Medulla oblongata (tissue), 1 donor: ENCODE measurements at regions not wholly inside any gene's neighbourhood (a gene's known extent, or its start where the extent isn't known, plus 50 kb on each side); places are given as distances from the start of the nearest gene placed in this dataset.
"Not testable (repeated sequence)": the region's sequence is repeated elsewhere in the genome, so short reads cannot be mapped to it uniquely, and the experiment has no call there.

Source experiments
- DNase-seq: peaks from one replicate; pipeline ENCODE4 v3.0.0-alpha.2; 2015; ENCODE audit errors: extremely low spot score

- no peak for DNase-seq
Observed at GRCh38 chr12:67039995-67040860, 228.9 kb upstream of the CAND1 start.

GRCh38 chr12:67040861-67041137, 228.4 kb upstream of the CAND1 start:
- no peak for DNase-seq

- DNase-seq = no peak
Observed at GRCh38 chr12:67042697-67043131, 226.4 kb upstream of the CAND1 start.

DNA sequence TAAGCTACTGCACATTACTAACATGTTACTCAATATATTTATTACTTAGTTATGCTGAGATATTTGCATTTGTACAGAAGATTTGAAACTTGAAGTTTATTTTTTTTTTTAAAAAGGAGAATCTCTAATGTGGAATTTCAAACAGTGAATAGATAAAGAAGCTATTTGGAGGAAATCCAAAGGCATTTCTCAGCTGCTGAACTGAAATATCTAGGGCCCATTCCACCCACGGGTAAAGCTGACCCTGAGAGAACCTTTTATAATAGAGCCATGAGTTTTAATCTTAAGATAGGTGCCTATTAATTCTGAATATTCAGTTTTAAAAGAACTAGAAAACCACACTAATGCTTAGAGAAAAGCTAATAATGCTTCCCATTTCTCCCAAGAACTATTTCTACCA, 225.4 kb upstream of the CAND1 start:
- DNase-seq = no peak

DNA sequence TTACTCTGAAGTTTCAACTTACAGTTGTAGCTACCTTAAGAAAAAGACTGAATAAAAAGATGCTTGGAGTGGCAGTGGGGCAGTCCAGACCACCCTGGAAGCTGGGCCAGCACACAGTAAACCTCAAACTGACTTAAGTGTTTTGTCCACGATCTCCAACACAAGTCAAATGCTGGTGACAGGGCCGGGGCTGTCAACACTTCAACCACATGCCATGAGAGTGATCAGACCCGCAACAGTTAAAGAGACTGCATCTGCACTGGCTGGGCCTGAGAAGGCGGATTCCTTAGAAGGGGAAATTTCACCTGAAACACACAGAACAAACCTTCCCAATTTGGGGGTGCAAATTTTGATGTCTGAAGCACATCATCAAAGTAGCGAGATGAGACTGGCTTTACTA, 223.5 kb upstream of the CAND1 start:
- DNase-seq = no peak

- DNase-seq = no peak
Observed at GRCh38 chr12:67046062-67046461, 223.1 kb upstream of the CAND1 start.

DNA sequence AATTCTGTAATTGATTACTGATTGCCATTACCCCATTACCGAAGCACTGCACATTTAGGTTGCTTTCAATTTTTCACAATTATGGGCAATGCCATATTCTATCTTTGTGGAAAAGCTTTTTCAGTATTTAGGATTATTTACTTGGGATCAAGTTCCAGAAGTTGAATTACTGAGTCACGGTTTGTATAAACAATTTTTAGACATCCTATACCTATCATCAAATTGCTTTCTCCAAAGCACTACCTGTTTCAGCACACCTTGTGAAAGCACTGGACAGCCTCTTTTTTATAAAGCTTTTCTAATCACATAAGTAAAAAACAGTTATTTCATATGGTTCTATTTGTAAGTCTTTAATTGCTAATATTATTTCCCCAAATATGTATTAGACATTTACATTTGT, 221.5 kb upstream of the CAND1 start:
- DNase-seq = no peak

DNA sequence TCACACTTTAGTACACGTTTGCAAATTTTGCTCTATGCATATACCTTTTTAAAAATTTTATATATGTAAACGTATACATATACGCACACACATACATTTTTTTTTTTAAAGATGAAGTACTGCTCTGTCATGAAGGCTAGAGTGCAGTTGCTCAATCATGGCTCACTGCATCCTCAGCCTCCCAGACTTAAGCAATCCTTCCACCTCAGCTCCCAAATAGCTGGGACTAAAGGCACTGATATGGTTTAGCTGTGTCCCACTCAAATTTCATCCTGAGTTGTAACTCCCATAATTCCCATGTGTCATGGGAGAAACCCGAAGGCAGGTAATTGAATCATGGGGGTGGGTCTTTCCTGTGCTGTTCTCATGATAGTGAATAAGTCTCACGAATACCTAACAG, 220.8 kb upstream of the CAND1 start:
- no peak for DNase-seq

- DNase-seq = not testable (repeated sequence)
Observed at GRCh38 chr12:67049199-67049598, 220.0 kb upstream of the CAND1 start.

DNA sequence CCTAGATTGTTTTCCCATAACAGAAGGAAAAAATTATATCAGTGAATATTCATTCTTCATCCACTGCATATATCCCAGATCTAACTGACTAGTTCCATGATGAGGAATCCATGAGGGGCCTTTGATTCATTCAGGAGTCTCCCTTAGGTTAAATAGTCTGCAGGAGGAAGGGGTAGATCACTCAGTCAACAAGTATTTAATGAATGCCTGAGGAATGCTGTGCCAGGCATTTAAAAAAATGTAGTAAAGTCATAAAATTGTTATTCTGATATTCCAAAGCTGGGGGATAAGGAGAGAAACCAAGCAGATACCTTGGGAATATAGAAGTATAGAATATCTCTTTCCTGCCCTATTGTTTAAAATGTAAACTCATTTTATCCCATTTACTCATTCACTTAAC, 216.2 kb upstream of the CAND1 start:
- no peak for DNase-seq

DNA sequence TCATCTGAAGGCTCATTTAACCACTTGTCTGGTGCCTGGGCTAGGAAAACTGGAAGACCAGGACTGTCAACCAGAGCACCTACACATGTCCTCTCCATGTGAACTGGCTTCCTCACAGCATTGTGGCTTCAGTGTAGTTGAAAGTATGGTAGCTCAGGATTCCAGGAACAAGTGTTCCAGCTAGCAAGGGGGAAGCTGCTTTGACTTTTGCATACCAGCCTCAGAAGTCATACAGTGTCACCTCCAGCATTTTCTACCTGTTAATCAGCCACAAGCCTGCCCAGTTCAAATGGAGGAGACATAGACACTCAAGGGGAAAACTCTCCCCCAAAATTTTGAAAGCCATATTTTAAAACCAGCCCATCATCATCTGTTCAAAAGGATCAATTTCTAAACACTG, 212.8 kb upstream of the CAND1 start:
- no peak for DNase-seq

GRCh38 chr12:67057072-67057471, 212.1 kb upstream of the CAND1 start:
- no peak for DNase-seq

- DNase-seq = no peak
Observed at GRCh38 chr12:67062193-67062592, 207.0 kb upstream of the CAND1 start.

DNA sequence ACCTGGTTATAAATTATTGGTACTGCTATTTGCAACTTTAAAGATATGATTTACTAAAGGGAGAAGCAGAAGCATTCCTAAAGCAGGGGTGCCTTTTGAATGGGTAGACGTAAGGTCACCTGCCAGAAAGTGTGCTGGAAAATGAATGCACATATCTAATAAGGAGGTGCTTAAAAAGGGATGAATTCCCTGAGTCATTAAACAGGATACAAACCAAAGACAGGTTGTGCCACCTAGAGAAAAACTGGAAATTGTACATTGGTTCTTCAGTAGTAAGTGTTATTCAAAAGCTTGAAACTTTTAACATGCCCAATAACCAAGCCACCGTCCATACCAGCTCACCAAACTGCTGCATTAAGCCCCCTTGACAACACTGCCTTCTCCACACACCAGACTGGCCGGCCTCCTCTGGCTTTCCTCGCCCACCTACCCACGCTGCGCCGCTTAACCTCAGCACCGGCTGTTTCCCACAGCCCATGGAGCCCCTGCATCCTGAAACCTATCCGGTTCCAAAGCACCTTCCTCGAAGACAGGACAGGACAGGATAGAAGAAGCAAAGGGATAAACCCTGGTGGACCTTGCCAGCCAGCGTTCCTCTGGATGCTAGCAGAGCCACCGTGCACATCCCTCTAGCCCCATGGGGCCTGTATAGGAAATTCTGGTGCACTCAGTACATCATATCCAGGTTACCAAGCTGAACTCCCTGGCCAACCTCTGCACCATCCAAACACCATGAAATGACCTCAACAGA, 201.5 kb upstream of the CAND1 start:
- no peak for DNase-seq

DNA sequence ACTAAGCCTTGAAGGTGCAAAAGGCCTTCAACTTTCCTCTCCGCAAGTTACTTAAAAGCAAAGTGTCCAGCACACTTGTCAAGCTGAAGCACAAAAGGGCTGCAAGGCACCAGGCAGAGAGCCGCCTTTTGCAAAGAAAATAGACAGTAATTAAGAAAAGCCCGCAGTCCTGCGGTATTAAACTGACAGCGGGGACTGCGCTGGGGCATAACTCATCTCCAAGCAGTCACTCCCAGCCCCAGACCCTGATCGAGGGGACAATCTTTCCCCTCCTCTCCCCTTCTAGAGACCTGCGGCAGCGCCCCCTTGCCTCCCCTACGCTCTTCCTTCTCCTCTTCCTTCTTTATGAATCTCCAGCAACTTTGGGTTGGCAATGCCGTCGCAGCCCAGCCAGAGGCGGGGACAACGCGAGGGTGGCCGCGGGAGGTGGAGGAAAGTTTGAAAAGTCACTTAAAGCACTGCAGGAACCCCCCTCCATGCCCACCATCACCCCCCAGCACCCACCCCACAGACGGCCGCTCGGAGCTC, 200.9 kb upstream of the CAND1 start:
- no peak for DNase-seq

DNA sequence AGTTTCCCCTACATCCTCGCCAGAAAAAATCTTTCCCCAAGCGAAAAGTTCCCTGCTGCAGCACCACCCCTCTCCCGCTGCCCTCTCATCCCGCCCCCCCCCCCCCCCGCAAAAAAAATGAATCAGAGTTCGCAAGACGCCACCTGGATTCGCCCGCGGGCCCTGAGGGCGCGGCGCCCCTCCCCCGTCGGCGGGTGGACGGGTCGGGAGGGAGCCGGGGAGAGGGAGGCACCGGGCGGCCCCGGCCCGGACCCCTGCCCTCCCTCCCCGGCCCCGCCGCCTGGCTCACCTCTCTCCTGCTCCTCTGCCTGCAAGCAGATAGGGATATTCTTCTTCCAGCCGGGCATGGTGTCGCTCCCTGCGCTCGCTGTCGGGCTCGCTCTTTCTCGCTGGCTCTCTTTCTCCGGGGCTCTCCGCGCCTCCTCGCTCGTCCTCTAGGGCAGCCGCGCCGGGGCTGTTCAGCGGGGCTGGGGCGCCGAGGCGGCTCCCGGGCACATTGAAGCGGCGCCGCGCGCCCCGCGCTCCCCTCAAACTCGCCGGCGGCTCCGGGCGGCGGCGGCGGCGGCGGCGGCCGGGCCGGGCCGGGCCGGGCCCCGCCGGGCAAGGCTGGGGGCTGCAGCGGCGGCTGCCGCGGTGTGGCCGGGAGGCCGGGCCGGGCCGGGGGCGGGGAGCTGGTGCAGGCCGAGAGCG, 200.3 kb upstream of the CAND1 start:
- DNase-seq = no peak

GRCh38 chr12:67069451-67070306, 199.5 kb upstream of the CAND1 start:
- no peak for DNase-seq

GRCh38 chr12:67070307-67070600, 198.9 kb upstream of the CAND1 start:
- DNase-seq = no peak

DNA sequence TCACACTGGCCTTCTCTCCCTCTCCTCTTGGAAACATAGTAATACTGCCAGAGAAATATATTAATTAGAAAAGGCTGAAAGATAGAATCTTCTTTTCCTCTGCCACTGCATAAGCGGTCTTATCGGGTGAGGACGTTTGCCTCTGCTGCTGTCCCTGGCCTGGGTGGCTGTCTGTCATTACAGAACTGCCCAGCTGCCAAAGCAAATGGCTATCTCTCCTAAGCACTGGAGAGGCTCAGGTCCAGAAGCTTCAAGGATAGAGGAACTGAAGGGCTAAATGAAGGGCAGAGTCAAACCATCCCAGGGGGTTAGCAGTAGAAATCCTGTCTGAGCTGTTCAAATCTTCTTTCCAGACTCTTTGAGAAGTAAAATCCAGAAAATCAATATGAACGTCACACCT, 198.6 kb upstream of the CAND1 start:
- DNase-seq = no peak

DNA sequence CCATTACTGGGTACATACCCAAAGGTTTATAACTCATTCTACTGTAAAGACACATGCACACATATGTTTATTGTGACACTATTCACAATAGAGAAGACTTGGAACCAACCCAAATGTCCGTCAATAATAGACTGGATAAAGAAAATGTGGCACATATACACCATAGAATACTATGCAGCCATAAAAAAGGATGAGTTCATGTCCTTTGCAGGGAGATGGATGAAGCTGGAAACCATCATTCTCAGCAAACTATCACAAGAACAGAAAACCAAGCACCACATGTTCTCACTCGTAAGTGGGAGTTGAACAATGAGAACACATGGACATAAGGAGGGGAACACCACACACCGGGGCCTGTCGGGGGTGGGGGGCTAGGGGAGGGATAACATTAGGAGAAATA, 196.9 kb upstream of the CAND1 start:
- not testable (repeated sequence) for DNase-seq

- no peak for DNase-seq
Observed at GRCh38 chr12:67073336-67073735, 195.8 kb upstream of the CAND1 start.

DNA sequence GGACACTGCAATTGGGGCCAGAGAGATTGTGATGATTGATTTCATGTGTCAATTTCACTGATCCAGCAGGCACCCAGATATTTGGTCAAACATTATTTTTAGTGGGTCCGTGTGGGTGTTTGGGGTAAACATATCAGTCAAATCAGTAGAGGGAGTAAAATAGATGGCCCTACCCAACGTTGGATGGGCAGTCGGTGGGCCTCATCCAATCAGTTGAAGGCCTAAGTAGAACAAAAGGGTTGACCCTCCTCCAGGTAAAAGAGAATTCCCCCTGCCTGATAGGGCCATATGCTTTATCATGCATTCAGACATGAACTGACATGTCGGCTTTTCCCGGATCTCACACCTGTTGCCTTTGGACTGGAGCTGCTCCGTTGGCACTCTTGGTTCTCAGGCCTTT, 195.1 kb upstream of the CAND1 start:
- DNase-seq = no peak
